GM21360 (cell line): ENCODE measurements at regions not wholly inside any gene's neighbourhood (a gene's known extent, or its start where the extent isn't known, plus 50 kb on each side); places are given as distances from the start of the nearest gene placed in this dataset.

Experiments
- ATAC-seq: cut with Tn5 transposase; IDR thresholded peaks from one replicate; pipeline ENCODE4 v1.9.1; 2021; ENCODE audit warnings: mild to moderate bottlenecking, moderate library complexity; ENCODE audit not compliant: unreplicated experiment

DNA sequence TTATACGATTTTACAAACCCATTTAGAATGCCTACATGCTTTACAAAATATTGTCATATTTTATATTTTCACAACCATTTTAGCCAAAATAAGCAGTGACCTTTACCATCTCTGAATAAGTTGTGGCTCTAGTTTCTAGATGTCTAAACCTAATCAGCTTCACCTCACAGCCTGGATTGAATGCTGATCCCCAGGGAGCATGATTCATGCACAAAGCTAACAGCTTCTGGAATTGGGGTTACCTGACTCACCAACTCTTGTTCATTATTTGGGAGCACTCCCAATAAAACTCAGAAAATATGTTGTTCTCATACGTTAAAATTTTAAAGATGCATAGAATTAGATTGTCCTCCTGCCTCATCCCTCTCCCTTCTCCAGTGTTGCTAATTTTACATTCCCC lies 611.7 kb upstream of the NETO1 start:
- no peak for ATAC-seq

DNA sequence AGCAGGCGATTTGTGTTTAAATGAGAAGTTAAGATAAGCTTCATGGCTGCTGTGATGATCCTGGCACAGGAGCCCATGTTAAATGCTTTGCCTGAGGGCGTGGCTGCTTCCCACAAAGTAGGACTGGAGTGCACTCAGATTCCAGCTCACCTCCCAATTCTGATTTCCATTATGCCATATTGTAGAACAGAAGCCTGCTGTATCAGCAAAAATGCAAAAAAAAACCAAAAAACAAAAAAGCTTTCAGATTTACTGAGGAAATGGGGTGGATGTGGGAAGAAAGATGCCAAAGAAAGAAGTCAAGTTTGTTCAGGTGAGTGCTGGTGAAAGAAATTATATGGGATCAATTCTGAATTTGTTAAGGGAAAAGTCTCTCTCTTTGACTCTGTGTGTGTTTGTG lies 610.4 kb upstream of the NETO1 start:
- ATAC-seq = no peak

DNA sequence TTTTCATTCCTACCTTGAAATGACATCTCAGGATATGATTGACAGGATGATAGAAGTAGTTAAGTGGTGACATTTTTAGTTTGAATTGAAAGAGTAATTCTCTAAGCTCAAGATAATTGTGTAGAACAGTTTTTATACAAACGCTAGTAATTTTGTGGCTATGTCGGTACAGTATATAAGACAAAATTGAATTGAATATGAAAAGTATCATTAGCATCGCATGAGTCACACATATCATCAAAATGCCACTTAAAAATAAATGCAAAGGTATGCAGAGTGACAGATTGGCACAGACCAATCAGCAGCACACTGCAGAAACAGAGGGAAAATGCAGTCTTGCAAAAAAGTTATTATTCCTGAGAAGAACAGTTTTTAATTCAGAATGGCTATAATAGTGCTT lies 608.2 kb upstream of the NETO1 start:
- no peak for ATAC-seq

DNA sequence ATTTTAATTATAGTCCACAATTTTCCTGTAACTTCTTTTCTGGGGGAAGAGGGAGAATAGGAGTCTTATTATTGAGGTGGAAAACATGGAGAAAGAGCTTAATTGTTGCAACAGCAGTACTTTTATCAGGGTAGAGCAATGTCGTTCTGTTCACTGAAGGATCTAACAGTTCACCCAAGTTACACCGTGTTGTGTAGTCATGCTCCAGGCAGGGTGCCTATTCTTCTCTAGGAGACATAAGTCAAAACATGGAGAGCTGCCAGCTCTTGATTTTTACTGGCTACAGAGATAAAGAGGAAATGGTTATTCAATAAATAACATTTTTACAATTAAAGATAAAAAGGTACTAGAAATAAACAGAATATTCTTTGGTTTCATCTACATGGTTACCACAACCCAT lies 594.3 kb upstream of the NETO1 start:
- no peak for ATAC-seq

DNA sequence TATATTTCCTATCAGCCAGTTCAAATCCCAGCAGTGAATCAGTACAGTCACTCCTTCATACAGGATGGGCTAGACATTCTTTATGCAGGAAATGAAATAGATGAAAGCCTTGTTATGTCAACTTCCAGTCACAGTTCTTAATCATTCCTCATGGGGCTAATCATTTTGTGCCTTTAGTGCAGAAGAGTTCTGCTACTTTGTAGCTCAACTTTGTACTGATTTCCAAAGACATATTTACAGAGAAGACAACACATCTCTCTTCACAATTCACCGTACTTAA lies 593.9 kb upstream of the NETO1 start:
- ATAC-seq = no peak

DNA sequence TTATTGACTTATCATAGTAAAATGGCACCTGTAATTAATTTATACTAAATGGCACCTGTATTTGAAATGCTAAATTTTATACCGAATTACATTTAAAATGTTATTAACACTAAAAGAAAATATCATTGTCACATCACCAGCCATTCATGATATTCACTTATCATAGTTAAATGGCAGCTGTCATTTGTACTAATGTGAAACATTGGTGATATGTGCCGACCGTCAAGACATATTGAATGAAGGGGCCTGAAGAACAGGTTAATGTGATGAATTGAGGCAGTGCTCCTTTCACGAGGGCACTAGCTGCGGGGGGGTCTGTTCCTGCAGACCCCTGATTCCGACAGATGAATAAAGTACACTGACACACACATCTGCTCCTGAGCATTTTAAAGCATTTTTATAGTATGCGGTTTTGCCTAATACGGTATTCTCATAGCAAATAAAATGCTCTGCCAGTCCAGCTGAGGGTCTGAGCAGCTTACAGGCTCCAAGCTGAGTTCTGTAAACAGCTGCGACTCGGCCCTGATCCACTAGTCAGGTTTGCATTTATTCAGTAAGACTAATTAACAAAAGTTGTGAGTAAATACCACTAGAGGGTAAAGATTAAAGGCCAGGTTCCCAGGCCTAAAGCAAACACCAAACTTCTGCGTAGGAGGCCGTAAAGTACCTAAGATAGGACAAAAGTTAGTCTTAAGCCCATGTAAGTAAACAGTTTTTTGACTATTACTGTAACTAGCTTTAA lies 593.4 kb upstream of the NETO1 start:
- no peak for ATAC-seq

DNA sequence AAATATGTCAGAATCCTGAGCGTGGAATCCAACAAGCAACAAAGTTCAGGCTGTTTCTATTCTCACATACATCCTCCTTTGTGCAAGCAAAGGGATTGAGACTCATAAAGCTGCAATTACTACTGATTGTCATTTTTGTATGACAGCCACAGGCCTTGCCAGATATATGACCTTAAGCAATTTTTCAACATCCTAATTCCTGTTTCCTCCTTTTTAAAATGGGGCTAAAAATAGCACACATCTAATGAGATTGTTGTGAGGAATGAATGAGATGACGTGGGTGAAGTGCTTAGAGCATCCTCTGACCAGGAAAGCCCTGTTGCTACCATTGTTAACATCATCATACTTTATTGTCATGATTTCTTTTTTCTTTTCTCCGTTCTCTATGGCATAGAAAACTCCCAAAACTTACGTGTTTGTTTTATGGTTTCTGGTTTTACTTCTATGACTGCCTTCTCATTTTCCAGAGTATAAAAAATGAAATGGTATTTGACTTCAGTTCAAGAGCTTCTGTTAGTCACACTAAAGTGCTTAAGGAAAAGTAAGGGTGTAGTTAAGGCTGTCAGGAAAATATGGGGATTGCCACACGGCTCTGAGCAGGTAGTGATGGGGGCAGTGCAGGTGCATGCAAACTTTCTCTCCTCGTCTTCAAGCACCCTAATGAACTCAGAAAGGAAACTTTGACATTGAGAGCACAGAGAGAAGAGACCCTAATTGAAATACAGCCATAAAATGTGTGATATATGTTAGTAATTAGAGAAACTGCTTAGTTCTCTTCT lies 590.6 kb upstream of the NETO1 start:
- no peak for ATAC-seq

DNA sequence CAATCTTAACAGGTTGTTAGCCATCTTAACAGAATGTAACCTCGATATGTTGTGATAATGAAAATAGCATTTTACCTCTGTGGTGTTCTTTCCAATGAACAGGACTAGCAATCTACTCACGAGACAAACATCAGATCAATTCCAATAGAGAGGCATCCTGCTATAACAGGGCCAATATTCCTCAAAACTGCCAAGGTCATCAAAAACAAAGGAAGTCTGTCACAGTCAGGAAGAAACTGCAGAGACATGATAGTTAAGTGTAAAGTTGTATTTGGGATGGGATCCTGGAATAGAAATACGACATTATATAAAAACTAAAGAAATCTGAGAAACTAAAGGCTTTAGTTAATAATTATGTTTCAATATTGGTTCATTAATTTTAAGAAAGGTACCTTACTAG lies 588.9 kb upstream of the NETO1 start:
- ATAC-seq = no peak

DNA sequence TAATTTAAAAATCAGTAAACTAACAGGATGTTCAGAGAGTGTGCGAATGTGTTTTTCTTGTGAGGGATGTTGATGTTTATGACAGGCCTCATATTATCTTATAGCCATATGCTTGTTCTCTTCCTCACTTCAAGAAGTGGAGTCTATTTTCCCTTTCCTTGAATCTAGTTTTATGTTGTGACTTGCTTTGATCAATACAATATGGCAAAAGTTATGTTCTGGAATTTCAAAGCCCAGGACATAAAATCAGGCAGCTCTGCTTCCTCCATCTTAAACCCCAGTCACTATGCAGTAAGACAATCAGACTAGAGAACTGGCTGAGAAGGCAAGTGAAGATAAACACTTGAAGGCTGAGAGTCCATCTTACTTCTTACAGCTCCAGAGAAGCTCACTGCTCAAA lies 585.1 kb upstream of the NETO1 start:
- ATAC-seq = no peak

DNA sequence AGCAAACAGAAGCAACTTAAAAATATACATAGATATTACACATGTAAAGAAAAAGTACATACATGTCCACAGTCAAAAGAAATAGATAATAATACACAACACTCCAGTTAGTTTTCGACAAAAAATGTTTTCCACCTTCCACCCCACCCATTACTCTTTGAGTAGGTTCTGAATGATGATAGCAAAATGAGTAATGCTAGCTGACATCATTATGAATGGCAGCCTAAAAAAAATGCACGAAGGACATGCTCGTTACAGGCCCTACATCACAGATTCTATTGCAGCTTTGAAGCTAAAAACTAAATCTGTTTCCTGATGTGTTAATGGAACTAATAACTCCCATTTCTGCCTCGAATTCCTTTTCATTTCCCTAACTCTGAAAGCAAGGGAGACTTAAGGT lies 578.7 kb upstream of the NETO1 start:
- no peak for ATAC-seq

DNA sequence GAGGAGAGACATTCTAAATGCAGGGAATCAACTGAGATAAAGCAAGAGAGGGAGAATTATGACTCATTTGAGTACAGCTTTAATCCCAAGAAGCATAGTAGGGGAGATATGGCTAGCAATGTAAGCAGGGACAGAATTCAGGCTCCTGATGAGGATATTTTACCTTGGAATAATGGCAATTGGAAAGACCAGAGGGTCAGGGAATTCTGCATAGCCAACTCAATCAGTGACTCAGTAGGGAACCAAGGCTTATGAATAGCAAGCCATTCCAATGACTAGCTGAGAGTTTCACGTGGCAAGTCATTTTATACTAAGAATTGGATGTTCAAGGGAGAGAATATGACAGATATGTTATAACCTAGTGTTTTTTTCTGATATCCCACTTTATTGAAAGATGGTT lies 563.8 kb upstream of the NETO1 start:
- no peak for ATAC-seq

DNA sequence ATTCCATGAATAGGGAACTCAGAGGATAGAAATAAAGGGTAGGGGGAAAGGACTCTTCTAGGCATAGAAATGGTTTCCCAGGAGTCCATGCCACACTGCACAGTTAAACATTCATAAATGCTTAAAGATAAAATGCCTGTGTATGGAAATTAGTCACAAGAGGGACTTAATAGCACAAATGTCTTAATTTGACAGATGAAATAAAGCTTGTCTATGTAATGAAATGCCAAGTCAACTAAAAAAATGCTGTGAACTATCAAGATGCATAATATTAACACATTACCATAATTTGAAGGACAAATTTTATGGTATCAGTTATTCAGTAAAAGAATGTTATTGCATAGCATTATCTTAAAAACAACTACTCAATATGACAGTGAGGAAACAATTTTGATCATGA lies 553.2 kb upstream of the NETO1 start:
- ATAC-seq = no peak

DNA sequence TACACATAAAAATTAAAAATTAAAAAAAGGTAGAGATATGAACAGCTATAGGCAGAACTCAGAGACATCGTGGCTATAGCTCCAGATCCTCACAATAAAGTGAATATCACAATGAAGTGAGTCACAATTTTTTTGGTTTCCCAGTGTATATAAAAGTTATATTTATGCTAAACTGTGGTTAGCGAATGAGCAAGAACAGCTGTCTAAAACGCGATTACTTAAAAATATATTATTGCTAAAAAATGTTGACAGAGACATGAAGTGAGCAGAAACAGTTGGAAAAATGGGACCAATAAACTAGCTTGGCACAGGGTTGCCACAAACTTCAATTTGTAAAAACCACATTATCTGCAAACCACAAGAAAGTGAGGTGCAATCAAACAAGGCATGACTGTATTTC lies 551.7 kb upstream of the NETO1 start:
- ATAC-seq = no peak

DNA sequence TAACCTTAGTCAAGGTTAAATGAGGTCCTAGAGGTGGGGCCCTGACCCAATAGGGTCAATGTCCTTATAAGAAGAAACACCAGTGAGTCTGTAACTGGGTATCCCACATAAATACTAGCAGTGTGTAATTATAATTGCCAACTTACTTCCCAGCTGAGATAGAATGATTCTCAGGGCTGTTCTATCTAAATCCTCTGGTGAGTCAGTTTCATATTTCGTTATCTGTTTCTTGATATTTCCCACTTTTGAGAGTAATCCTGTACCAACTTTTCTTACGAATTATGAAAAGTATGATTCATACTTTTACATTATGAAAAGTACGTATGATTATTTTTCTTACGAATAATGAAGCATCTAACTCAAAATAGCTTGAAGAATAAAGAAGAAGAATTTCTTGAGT lies 546.8 kb upstream of the NETO1 start:
- ATAC-seq = no peak

DNA sequence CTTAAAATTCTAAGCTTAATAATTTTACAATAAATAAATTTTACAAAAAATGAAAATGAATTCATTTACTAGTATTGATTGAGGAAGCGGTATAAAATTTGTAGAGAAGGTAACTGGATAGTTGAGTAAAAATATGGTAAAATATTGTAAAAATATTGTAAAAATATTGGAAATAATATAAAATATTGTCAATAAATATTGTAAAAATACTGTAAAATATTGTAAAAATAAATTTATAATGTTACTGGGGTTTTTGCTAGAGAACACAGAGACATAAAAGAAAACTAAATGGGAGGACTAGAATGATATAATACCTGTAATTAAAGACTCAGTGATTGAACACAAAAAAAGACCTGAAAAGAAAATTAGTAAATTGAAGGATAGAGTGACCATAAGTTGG lies 546.3 kb upstream of the NETO1 start:
- ATAC-seq = no peak

DNA sequence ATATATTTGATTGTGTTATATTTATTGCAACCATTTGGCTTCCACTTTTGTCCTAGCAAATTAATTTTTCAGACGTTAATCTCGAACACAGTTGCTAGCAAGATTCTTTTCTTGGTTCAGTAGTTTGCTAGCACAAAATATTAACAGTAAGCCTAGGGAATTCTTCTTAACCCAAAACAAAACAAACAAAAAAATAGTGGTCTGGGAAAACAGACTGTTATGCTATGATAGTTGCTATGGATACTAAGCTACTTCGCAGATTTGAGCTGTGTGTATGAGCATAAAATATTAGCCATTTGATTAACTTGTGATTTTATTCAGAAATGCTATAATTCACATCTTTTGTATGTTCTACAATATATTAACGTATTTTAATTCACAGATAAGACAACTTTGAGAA lies 541.5 kb upstream of the NETO1 start:
- no peak for ATAC-seq

DNA sequence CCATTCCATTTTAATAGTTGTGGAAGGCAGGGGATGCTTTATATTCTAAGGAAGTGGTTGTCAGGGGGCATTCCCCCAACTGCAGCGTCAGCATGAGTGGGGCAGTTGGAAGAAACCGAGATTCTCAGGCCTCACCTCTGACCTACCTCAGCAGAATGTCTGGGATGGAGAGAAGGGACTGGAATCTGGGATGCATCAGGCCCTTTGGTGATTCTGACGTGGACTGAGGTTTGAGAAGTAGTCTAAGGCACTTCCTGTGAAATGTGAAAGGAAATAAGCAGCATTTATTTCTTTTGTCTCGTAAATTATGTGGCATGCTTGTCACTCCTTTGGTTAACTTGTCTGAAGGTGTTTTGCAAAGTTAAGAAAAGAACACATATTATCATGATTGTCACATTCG lies 540.7 kb upstream of the NETO1 start:
- no peak for ATAC-seq

DNA sequence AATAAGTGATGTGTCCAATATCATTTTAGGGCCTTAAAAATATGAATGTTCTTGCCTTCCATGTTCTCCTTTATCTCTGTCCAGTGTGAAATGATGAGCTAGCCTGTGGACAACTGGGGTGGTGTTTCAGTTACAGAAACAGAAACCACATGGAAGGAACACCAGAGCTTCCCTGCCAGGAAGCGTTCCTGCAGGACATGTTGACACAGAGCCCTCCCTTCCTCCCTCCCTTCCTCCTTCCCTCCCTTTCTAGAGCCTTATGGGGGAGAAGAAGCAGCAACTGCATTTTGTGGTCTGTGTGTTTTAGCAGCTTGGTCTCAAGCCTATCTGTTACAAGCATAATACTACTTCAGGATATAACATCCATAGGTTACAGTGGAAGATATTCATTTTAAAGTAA lies 539.7 kb upstream of the NETO1 start:
- ATAC-seq = no peak

DNA sequence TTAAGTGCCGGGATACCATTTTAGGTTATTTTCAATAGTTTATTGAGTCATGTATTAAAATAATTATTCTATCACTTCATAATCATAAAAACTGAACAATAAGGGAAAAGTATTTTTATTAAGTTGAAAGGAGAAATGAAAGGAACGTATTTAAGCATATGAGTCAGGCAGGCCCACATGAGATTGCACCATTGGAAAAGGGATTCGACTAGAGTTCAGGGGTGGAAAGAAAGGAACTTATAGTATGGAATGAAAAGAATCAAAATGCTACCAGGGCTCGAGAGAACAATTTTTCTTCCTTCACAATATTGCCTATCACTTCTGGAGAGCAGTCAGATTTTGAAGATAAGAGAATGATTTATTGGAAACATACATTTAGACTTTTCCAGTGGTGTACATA lies 516.5 kb upstream of the NETO1 start:
- no peak for ATAC-seq

DNA sequence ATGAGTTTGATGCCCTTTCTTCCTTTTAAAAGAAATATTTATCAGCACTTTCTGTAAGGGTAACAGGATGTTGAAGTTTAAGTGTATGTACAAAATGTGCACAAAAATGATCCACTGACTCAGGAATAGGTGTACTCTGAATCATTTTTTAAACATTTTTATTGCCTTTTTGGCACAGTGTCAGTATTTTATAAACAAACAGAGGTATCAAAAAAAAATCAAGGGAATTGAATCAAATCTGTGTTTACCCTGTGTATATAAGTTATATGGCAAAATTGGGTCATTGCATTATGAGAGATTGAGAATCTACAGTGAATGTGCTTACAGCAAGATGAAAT lies 513.9 kb upstream of the NETO1 start:
- ATAC-seq = no peak

DNA sequence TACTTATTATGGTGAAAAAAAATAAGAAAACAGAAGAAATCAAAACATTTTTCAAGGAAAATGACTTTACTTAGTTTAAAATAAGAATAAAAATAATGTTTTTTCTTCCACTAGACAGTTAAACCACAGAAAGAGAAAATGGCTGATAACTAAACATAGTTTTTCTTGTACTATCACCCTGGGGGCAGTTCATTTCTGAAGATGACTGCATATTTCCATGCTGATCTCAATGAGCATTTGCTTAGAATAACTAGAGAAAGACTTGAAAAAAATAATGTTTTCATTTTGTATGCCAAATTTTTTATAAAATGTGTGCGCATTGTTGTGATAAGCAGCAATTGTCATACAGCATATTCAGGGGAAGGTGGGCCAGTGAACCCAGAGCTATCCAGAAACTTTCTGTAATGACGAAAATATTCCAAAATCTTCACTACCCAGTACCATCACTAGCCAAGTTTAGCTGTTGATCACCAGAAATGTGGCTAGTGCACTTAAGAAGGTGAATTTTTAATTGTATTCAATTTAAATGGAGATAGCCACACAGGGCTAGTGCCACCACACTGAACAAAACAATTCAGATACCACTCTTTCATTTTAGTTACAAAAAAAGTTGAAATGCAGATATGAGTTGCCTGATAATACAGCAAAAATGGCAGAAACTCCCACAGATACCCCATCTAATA lies 513.4 kb upstream of the NETO1 start:
- no peak for ATAC-seq

DNA sequence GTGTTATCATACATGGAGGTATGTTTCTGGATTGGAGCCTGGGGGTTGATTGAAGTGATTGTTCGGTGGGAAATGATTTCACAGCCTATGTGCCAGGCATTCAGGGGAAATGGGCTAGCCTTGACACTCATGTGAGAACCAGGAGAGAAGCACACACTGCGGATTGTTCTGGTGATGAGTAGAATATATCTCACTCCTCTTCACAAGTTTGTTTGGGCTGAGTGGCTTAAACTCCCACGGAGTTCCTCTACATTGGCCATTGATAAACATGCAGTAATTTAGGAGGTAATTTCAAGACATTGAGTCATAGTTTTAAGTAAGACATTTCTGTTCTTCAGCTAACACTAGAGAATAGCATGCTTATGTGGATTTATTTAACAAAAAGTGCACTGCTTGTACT lies 498.9 kb upstream of the NETO1 start:
- no peak for ATAC-seq

DNA sequence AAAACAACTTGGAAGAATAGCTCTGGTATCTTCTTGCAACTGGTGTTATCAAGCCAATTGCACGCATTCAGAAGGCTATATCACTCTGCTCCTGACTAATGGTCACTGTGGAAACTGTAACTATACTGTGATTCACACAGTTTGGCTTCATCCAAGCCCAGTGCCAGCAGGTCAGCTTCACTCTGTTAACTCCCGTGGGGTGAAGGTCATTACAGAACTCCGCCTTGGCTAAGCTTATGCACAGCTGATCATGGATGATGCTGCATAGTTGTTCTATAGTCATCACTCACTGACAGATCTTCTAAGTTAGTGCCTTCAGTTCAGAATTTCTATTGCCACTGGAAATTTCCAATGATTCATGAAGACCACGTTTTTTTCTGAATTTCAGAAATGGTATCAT lies 497.2 kb upstream of the NETO1 start:
- no peak for ATAC-seq
